Astrocyte of the cerebellum (primary cell): ENCODE measurements at regions not wholly inside any gene's neighbourhood (a gene's known extent, or its start where the extent isn't known, plus 50 kb on each side); places are given as distances from the start of the nearest gene placed in this dataset.

ENCODE experiments used
- DNase-seq: peaks from one replicate; pipeline ENCODE4 v3.0.0-alpha.2; 2011; ENCODE audit warnings: low read depth
- H3K4me3 ChIP-seq: 2 replicates; pipeline ENCODE4 v1.5.1; 2011; ENCODE audit warnings: mild to moderate bottlenecking, low read depth, low read length, moderate library complexity
- CTCF ChIP-seq: IDR thresholded peaks from 2 replicates; pipeline ENCODE4 v1.5.1; 2012; ENCODE audit warnings: low read length, low read depth, moderate library complexity, mild to moderate bottlenecking; ENCODE audit errors: missing control alignments
- in situ Hi-C: cut with HindIII; loops from 2 replicates; pipeline ENCODE4 v1.10.0; 2017; ENCODE audit warnings: low sequenced_read_pairs

GRCh38 chr3:89783341-89783927, 676.0 kb downstream of the EPHA3 start:
- TF ChIP-seq CTCF = no peak
- H3K4me3 ChIP-seq = no peak overlapping the region
- in situ Hi-C loops = no loop called here
- DNase-seq = no peak

GRCh38 chr3:89787485-89787884, 680.1 kb downstream of the EPHA3 start:
- no peak for TF ChIP-seq CTCF
- in situ Hi-C loops = no loop called here
- no peak overlapping the region for H3K4me3 ChIP-seq
- DNase-seq = no peak

DNA sequence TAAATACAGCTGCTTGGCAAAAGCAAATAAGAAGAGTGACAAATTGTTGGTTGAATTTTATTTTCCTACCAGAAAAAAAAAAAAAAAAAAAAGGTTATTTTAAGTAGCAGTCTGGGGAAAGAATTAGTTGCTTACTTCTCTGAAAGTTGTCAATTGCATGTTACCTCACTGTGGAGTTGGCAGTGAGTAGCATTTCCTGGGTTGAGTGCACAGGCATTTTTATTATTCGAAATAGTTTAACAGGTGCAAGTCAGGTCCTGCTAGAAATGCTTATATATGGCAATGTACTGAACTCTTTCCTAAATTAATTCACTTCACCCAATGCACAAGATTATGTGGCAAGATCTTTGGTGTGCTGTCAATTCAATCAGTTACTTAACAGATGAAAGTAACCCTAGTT, 680.6 kb downstream of the EPHA3 start:
- in situ Hi-C loops = no loop called here
- H3K4me3 ChIP-seq = no peak overlapping the region
- TF ChIP-seq CTCF = no peak
- DNase-seq = no peak

GRCh38 chr3:89795506-89795905, 688.1 kb downstream of the EPHA3 start:
- in situ Hi-C loops = no loop called here
- no peak for DNase-seq
- H3K4me3 ChIP-seq = no peak overlapping the region
- no peak for TF ChIP-seq CTCF

- in situ Hi-C loops = no loop called here
- no peak for TF ChIP-seq CTCF
- no peak overlapping the region for H3K4me3 ChIP-seq
- no peak for DNase-seq
Observed at GRCh38 chr3:89802881-89803280, 695.5 kb downstream of the EPHA3 start.

DNA sequence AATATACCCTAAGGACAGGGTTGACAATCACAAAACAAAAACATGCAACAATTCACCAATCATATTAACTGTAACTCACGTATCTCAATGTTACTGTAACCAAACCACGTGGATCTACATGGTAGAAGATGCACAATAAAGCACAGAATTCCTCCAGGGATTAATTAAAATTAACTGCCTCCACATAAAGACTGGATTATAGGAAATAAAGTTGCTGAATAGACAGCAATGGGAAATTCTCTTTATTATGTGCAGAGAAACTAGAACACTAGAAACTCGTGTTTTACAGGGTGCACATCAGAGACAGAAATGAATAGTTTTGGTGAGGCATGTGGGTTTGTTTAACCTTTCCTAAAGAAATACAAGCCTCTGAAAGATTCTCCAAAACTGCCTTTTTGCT, 696.3 kb downstream of the EPHA3 start:
- H3K4me3 ChIP-seq = no peak overlapping the region
- in situ Hi-C loops = no loop called here
- TF ChIP-seq CTCF = no peak
- DNase-seq = no peak

- no peak for TF ChIP-seq CTCF
- H3K4me3 ChIP-seq = no peak overlapping the region
- in situ Hi-C loops = no loop called here
- no peak for DNase-seq
Observed at GRCh38 chr3:89806166-89806565, 698.7 kb downstream of the EPHA3 start.
